Fibroblast of villous mesenchyme (primary cell): ENCODE measurements at regions not wholly inside any gene's neighbourhood (a gene's known extent, or its start where the extent isn't known, plus 50 kb on each side); places are given as distances from the start of the nearest gene placed in this dataset.

Experiments used
- DNase-seq: peaks from one replicate; pipeline ENCODE4 v3.0.0-alpha.2; 2010; ENCODE audit warnings: low read depth
- H3K4me3 ChIP-seq: 2 replicates; pipeline ENCODE4 v1.5.1; 2011; ENCODE audit warnings: low read depth, mild to moderate bottlenecking, low read length
- TF ChIP-seq, protein P1 (sequence below): IDR thresholded peaks from 2 replicates; pipeline ENCODE4 v1.5.1; 2012; ENCODE audit warnings: low read depth, mild to moderate bottlenecking, low read length; ENCODE audit not compliant: insufficient read depth

DNA sequence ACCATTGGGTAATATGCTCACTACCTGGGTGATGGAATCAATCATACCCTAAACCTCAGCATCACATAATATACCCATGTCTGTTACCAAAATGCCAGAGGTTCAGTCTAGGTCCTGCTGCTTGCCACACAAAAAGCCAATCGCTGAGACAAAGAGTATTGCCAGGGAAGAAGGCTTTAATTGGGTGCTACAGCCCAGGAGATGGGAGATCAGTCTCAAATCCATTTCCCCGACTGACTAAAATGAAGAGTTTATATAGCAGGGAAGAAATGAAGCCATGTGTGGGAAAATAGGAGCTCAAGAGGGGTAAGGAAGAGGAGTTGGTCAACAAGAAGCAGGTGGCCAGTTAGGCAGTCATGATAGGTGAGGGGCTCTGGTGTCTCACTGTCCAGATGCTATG, 149.6 kb downstream of the QRSL1 start:
- DNase-seq, result no peak
- TF ChIP-seq, protein P1, sequence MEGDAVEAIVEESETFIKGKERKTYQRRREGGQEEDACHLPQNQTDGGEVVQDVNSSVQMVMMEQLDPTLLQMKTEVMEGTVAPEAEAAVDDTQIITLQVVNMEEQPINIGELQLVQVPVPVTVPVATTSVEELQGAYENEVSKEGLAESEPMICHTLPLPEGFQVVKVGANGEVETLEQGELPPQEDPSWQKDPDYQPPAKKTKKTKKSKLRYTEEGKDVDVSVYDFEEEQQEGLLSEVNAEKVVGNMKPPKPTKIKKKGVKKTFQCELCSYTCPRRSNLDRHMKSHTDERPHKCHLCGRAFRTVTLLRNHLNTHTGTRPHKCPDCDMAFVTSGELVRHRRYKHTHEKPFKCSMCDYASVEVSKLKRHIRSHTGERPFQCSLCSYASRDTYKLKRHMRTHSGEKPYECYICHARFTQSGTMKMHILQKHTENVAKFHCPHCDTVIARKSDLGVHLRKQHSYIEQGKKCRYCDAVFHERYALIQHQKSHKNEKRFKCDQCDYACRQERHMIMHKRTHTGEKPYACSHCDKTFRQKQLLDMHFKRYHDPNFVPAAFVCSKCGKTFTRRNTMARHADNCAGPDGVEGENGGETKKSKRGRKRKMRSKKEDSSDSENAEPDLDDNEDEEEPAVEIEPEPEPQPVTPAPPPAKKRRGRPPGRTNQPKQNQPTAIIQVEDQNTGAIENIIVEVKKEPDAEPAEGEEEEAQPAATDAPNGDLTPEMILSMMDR, result no peak

DNA sequence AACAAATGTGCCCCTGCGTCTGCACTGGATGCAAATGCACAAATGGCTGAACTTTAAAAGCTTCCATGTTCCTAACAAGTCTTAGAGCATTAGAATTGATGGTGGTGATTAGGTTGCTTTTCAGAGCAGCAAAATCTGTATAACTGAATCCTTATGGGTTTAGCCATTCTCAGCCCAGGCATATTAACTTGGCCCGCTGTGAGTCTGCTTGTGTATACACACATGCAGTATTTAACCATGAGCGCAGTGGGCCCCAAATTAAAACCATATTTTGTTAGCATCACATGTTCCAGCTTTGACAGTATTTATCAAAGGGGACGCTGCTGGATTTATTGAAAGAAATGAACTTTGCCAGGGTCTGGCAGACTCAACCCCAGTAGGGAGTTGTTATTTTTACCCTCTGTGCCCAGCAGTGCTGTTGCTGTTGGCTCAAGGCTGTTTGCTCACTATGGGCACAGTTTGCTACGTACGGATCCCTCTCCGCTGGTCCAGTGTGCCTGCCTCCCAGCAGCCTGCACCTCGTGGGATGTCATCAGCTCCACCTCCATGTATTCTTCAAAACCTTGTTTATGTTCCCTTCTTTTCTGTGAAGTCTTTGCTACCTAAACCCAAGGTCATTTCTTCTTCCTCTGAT, 144.7 kb downstream of the QRSL1 start:
- no peak for DNase-seq
- no peak overlapping the region for H3K4me3 ChIP-seq
- TF ChIP-seq, protein P1, result no peak

More for the DNA sequence above, 149.6 kb downstream of the QRSL1 start:
- no peak overlapping the region for H3K4me3 ChIP-seq

DNA sequence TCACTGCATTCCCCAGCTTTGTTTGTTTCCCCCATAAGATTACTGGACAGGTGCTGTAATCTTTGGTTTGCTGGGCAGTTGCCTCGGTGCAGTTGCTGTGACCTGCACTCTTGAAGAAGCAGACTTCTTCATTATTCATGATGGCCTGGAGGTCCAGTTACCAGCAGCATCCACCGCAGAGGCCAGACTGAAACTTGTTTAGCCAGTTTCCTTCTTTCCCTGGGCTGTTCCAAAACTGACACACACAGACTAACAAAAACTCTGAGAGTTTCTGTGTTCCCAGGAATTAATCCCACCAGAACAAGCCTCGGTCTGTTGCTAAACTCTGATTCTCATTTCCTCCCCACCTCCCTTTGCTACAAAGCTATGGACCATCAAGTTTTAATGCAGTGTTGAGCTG, 144.1 kb downstream of the QRSL1 start:
- H3K4me3 ChIP-seq, result no peak overlapping the region
- no peak for DNase-seq
- TF ChIP-seq, protein P1, result no peak

DNA sequence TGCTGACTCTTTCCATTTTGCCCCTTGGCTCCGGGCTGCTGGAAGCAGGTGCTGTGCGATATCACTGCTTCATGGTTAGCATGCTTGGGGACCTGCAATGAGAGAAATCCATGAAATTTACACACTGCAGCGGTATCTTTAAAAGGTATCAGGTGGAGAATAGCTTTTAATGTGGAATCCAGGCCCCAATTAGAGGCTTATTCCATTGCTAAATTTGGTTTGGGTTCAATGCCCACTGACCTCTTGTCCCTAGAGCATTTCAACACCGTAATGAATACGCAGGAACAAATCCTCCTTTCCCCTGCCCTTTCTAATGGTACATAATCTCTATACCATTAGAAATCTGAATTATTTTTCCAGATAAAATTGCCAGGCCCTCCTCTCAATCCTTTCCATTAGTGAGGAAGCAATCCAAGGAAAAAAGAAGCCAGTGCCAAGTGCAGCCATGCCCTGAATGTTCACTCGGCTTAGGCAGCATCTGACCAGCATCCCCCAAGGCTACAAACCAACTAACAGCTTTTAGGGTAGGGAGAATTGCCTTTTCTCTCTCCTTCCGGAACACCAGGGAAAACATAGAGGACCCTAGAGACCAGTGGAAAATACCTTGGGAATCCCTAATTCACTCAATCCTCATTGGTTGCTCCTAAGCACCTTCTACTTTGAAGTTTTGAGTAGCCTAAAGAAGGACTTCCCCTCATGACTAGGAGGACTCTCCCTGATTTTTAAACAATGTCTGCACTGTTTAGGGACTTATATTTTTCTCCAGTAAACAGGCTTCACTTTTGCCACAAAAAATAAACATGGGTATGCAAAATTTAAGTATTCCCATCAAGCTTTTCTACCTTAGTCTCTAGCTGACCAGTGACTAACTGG, 143.1 kb downstream of the QRSL1 start:
- no peak for DNase-seq
- TF ChIP-seq, protein P1, result no peak
- no peak overlapping the region for H3K4me3 ChIP-seq

DNA sequence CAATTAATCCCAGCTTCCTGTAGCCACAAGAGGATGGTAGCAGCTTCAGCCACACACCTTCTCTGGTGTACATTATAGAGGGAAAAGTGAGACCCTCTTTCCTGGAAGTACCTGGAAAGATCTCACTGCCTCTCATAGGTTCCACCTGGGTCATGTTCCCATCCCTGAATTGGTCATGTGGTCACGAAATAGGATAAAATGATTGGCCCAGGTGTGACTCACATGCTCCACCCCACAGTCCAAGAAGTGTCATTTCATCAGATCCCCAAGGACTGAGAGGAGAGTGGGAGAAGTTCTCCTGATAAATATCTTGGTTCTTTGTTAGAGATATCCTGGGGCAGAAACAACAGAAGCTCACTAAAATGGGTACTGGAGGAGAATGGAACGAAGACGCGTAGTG, 142.4 kb downstream of the QRSL1 start:
- no peak overlapping the region for H3K4me3 ChIP-seq
- no peak for DNase-seq
- TF ChIP-seq, protein P1, result no peak

DNA sequence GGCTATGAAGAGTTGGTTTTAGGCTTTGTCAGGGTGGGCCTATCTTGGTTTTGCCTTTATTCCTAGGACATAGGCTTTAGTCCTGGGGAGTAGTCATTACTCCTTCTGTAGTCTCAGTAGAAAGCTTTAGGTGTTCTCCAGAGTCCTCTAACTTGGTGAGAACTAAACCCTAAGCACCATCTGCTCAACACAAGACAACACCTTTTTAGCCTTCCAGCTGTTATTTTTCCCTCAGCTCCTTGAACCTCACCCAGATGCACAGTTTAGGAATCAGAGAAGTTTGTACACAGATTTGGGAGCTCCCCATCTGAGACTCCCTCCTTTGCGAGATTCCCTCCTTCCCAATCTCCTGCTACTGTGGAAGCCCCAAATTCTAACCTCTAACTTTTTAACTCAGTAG, 141.3 kb downstream of the QRSL1 start:
- TF ChIP-seq, protein P1, result no peak
- H3K4me3 ChIP-seq, result no peak overlapping the region
- no peak for DNase-seq
